Type B pancreatic cell (in vitro differentiated cells): ENCODE measurements at regions not wholly inside any gene's neighbourhood (a gene's known extent, or its start where the extent isn't known, plus 50 kb on each side); places are given as distances from the start of the nearest gene placed in this dataset.

Experiments used
- DNase-seq: peaks from one replicate; pipeline ENCODE4 v3.0.0; 2021; ENCODE audit warnings: mixed read lengths; ENCODE audit not compliant: unreplicated experiment; ENCODE audit errors: extremely low spot score
- H3K27ac Mint-ChIP-seq: 2 replicates; pipeline ENCODE4 v1.8.0; 2021; ENCODE audit warnings: mild to moderate bottlenecking, mixed read lengths
- H3K27me3 Mint-ChIP-seq: 2 replicates; pipeline ENCODE4 v1.8.0; 2021; ENCODE audit warnings: mixed read lengths
- H3K36me3 Mint-ChIP-seq: 2 replicates; pipeline ENCODE4 v1.8.0; 2021; ENCODE audit warnings: mixed read lengths
- H3K4me1 Mint-ChIP-seq: one replicate; pipeline ENCODE4 v1.8.0; 2021; ENCODE audit warnings: mixed read lengths; ENCODE audit not compliant: unreplicated experiment
- H3K4me3 Mint-ChIP-seq: 2 replicates; pipeline ENCODE4 v1.8.0; 2021; ENCODE audit warnings: mild to moderate bottlenecking, mixed read lengths
- H3K9me3 Mint-ChIP-seq: 2 replicates; pipeline ENCODE4 v1.8.0; 2021; ENCODE audit warnings: mixed read lengths
- CTCF ChIP-seq: fragments of 200-600 bp; sonication (generic); conservative IDR thresholded peaks from 2 replicates; pipeline ENCODE4 v1.5.0; 2021; ENCODE audit warnings: antibody characterized with exemption, mild to moderate bottlenecking

DNA sequence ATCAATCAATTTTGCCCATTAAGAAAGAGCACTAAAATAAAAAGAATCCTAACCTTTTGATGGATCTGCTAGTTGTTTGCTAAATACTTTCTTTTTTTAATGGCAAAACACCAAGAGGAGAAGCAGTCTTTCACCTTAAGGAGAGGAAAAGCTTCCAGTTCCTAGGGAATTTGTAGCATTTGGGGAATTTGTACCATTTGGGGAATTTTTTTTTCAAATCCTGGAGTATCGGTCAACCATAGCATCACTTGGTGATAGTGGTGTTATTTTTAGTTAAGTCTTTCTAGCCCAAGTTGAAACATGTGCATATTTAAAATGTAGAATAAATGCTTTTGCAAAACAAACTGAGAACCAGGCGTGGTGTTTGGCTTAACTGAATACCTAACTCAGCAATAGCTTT is 117.5 kb upstream of the SEMA6D start:
- peaks cover 3% of the 10 kb centered on the region for H3K4me1 Mint-ChIP-seq
- H3K27me3 Mint-ChIP-seq: no peaks in the 10 kb centered on the region
- no peak for DNase-seq
- TF ChIP-seq CTCF: no peak
- H3K4me3 Mint-ChIP-seq: no peak overlapping the region
- H3K9me3 Mint-ChIP-seq: peaks cover 3% of the 10 kb centered on the region
- H3K36me3 Mint-ChIP-seq: no peaks in the 10 kb centered on the region
- no peak overlapping the region for H3K27ac Mint-ChIP-seq

DNA sequence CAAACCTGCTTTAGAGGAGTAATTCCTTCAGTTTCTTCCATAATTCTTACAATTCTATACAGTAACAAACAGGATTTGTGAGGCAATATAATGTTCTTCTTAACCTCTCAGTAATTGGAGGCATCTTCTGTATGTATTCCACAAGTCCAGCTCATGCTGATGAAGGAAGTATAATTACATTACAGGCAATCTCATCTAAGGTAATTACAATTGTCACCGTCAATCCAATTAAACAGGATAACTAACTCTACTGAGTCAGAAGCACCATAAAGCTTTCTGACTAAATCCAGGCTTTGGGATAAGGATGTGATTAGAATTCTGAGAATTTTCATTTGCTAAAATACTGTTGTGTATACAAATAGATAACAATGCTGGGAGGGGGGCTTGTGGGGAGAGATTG is 115.2 kb upstream of the SEMA6D start:
- H3K27ac Mint-ChIP-seq: no peak overlapping the region
- no peak overlapping the region for H3K4me3 Mint-ChIP-seq
- DNase-seq: no peak
- peaks cover 3% of the 10 kb centered on the region for H3K4me1 Mint-ChIP-seq
- no peaks in the 10 kb centered on the region for H3K9me3 Mint-ChIP-seq
- no peaks in the 10 kb centered on the region for H3K36me3 Mint-ChIP-seq
- no peaks in the 10 kb centered on the region for H3K27me3 Mint-ChIP-seq
- no peak for TF ChIP-seq CTCF

DNA sequence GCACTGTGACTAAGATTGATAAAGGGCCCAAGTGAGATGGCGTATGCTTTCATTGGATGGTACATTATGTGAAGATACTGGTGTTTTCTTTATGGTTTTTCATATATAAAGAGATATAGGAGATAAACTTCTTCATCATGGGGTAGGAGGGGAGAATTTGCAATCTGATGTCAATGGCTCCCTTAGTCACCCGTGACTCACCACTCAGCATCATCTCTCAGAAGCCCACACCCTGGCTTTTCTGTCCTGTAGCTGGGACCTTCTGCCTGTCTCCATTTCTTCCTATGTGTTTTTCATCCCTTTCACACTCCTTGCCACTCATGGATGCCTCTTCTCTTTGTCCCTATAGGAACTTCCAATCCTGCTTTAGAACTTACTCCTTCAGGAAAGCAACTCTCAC is 114.3 kb upstream of the SEMA6D start:
- Mint-ChIP-seq H3K27me3 (no peaks in the 10 kb centered on the region), H3K9me3 (no peaks in the 10 kb centered on the region), H3K4me1 (peaks cover 3% of the 10 kb centered on the region), H3K4me3 (no peak overlapping the region), H3K36me3 (no peaks in the 10 kb centered on the region), H3K27ac (no peak overlapping the region)
- TF ChIP-seq CTCF: no peak
- no peak for DNase-seq

DNA sequence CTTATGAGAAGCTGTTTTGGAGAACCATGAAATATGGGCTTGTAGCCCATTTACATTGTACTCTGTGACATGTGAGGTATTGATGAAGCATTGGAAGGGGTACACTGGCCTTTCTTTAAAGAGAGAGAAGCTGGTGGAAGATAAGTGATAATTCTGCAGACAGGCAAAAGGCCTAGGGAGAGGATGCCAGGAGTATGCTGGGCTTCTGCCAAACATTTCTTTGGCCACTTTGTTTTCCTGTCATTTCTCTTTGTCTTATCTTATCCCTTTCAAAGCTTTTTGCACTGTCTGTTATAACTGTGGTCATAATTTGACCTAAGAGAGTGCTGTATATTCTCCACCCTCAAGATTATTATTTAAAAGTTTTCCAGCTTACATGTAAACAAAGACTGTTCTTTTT is 109.6 kb upstream of the SEMA6D start:
- TF ChIP-seq CTCF: no peak
- no peak for DNase-seq
- Mint-ChIP-seq H3K4me1 (peaks cover 13% of the 10 kb centered on the region), H3K9me3 (no peaks in the 10 kb centered on the region), H3K27ac (no peak overlapping the region), H3K27me3 (no peaks in the 10 kb centered on the region), H3K4me3 (no peak overlapping the region), H3K36me3 (no peaks in the 10 kb centered on the region)

GRCh38 chr15:47609693-47610092 is 107.6 kb upstream of the SEMA6D start:
- Mint-ChIP-seq H3K4me1 (peaks cover 20% of the 10 kb centered on the region), H3K27me3 (no peaks in the 10 kb centered on the region)

More at GRCh38 chr15:47609693-47610092, 107.6 kb upstream of the SEMA6D start:
- Mint-ChIP-seq H3K9me3 (no peaks in the 10 kb centered on the region), H3K36me3 (no peaks in the 10 kb centered on the region), H3K4me3 (no peak overlapping the region), H3K27ac (no peak overlapping the region)
- no peak for DNase-seq
- TF ChIP-seq CTCF: no peak
